Adrenal gland (tissue), 5 donors: ENCODE measurements at regions not wholly inside any gene's neighbourhood (a gene's known extent, or its start where the extent isn't known, plus 50 kb on each side); places are given as distances from the start of the nearest gene placed in this dataset.

Source experiments
- CTCF ChIP-seq, 6 experiments: fragments of 450-650 bp in 4 of 6; fragments of 200-600 bp in 2 of 6; sonication (generic) in 1 of 6; IDR thresholded peaks; 1 replicate in 5 of 6; 2 replicates in 1 of 6; pipeline versions ENCODE4 v1.5.1 to v1.8.0; 2016 to 2021; ENCODE audit warnings: antibody characterized with exemption in 6 of 6, mild to moderate bottlenecking in 2 of 6, moderate library complexity in 1 of 6
- POLR2A ChIP-seq, 2 donors: fragments of 450-650 bp; IDR thresholded peaks; one replicate each; pipeline ENCODE4 v1.6.1; 2017; ENCODE audit warnings: antibody characterized with exemption in 2 of 2, mild to moderate bottlenecking in 2 of 2, moderate library complexity in 1 of 2
- donor health status: DM: no; HTN: no; CAD: no.

GRCh38 chr17:77381731-77382130 lies 241.0 kb downstream of the SEC14L1 start:
- TF ChIP-seq POLR2A (IDR thresholded peaks at IDR 0.05) (no peak), CTCF (IDR thresholded peaks at IDR 0.05) (no peak)
